ENCODE measurements at regions not wholly inside any gene's neighbourhood (a gene's known extent, or its start where the extent isn't known, plus 50 kb on each side); places are given as distances from the start of the nearest gene placed in this dataset.
"Not testable (repeated sequence)": the region's sequence is repeated elsewhere in the genome, so short reads cannot be mapped to it uniquely, and the experiment has no call there.

DNA sequence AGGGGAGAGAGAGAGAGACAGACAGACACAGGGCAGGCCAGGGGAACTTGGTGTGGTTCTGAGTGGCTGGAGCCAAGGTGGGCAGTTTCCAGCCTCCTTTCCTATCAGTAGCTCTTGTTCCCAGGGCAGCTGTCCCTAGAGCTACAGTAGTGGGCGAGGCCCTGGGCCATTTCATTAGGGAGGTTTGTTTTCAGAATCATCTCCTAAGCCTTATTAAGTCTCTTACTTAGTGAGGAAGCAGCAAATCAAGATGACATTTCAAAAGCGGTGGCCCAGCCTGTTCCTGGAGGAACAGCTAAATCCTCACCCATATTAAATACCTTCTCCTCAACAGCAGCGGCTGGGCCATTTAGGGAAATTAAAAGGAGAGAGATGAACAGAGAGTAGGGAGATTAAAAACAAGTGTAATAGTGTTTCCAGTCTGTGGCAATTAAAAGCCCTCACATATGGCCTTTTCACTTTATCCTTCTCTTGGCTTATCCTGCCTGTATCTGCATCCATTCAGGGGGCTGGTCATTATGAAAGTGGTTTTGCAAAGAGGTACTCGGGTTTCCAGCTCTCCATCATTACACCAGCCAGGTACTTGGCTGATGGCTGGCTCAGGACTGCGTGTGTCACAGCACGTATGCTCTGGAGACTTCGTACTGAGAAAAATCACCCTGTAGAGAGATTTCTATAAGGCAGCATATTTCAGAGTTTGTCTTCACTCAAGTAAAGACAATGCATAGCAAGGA, 91.9 kb upstream of the PRR23C start:
- no peak for DNase-seq

DNA sequence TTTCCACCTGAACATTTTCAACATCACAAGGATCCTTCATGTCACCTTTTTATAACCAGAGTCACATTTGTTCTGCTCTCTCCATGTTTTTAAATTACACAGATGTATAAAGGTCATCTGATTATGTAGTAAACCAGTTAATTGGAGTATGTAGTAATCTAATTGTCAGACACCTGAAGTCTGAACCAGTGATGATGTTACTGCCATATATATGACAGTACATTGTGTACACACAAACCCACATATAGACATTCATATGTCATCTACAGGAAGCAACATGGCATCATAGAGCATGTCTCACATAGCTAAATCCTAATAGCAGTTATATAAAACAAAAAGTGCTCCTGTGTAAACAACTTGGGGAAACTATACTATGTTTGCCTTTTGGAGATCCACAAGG, 95.9 kb upstream of the PRR23C start:
- DNase-seq: no peak

DNA sequence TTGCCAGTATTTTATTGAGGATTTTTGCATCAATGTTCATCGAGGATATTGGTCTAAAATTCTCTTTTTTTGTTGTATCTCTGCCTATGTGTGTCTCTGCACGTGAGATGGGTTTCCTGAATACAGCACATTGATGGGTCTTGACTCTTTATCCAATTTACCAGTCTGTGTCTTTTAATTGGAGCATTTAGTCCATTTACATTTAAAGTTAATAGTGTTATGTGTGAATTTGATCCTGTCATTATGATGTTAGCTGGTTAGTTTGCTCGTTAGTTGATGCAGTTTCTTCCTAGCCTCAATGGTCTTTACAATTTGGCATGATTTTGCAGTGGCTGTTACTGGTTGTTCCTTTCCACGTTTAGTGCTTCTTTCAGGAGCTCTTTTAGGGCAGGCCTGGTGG, 101.3 kb upstream of the PRR23C start:
- DNase-seq: not testable (repeated sequence)

DNA sequence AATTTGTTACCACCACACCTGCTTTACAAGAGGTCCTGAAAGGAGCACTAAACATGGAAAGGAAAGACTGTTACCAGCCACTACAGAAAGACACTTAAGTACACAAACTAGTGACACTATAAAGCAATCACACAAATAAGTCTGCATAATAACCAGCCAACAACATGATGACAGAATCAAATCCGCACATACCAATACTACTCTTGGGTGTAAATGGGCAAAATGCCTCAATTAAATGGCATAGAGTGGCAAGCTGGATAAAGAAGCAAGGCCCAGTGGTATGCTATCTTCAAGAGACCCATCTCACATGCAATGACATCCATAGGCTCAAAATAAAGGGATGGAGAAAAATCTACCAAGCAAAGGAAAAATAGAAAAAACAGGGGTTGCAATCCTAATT, 106.8 kb upstream of the PRR23C start:
- no peak for DNase-seq

DNA sequence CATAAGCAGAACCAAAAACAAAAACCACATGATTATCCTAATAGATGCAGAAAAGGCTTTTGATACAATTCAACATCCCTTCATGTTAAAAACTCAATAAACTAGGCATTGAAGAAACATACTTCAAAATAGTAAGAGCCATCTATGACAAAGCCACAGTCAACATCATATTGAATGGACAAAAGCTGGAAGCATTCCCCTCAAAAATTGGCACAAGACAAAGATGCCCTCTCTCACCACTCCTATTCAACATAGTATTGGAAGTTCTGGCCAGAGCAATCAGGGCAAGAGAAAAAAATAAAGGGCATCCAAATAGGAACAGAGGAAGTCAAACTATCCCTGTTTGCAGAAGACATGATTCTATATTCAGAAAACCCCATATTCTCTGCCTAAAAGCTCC, 108.7 kb upstream of the PRR23C start:
- not testable (repeated sequence) for DNase-seq

DNA sequence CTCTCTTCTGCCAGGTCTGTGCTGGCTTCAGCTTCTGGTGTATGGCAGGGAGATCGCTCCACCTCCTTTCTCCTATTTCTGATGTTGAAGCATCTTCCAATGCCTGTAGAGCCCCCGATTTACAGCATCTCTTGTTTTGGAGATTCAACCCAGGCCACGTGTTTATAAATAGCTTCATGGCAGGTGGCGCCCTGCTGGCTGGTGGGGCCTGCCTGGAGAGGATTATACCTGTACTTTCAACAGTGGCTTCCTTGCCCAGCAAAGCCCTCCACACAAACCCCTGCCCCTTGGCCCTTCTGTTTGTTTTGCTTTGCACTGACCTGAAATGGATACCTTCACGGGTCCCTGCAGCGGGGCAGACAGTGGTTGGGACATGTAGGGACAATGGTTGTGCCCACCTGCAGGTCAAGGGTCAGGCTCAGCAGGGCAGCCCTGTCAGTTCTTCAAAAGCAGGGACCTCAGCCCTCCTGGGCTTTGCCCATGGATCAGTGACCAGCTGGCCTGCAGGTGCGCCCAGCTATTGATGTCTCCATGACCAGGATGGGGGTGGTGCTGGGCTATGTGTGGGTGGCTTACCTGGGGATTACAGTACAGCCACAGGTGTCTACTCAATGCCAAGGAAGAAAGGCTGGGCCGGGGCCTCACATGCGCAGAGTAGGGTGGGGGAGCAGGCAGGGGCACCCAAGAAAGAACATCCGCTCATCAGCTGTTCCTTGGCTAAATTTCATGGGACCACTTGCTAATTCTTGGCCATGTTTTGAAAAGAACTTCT, 112.7 kb upstream of the PRR23C start:
- DNase-seq: no peak

DNA sequence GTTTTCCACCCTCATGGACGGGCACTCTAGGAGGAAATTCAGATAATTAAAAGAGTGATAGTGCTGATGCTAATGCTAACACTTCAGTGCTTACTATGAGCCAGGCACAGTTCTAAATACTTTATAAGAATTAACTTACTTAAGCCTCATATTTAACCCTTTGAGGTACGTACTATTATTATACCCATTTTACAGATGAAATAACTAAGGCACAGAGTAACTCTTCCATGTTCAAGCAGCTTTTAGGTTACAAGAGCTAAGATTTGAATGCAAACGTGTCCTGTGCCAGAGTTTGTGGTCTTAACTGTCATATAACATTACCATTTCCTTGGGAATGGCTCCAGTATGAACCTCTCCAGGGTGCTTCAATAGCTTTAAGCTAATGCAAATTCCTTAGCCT, 114.7 kb upstream of the PRR23C start:
- no peak for DNase-seq

DNA sequence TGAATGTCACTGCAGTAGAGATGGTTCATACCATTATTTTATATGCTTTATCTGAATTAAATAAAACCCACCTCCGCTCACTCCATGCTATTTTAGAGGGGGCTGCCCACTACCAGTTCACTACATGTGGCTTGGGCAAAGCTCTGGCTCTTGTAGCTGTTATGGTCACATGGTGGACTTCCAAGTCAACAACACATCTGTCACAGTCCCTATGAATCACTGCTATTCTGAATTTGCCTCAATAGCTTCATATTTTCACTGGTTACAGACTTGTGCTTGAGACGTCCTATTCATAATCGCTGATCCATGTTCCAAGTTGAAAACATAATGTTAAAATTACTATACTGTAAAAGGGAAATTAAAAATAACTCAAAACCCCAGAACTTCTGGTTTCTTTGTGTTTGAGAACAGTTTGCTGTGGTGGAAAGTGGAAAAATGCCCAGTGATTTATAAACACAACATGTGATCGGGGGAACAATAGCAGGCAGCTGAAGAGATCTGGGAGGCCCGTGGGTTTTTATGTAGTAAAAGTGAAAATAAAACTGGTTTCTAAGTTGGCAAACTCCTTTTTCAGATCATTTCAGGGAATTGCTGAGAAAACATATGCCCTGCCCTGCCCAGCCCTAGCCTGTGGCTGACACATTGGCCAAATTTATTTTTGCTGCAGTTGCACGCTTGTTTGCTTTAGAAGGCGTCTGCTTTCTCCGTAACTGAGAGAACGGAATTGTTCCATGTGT, 128.8 kb upstream of the PRR23C start:
- no peak for DNase-seq

DNA sequence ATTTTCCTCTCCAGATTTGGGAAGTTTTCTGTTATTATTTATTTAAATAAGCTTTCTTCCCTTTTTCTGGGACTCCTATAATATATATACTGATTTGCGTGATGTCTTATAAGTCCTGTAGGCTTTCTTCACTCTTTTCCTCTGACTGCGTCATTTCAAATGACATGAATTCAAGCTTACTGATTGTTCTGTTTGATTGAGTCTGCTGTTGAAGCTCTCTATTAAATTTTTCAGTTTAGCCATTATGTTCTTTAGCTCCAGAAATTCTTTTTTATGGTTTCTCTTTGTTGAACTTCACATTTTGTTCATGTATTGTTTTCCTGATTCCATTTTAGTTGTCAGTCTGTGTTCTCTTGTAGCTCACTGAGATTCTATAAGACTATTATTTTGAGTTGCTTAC, 135.8 kb upstream of the PRR23C start:
- DNase-seq: no peak

DNA sequence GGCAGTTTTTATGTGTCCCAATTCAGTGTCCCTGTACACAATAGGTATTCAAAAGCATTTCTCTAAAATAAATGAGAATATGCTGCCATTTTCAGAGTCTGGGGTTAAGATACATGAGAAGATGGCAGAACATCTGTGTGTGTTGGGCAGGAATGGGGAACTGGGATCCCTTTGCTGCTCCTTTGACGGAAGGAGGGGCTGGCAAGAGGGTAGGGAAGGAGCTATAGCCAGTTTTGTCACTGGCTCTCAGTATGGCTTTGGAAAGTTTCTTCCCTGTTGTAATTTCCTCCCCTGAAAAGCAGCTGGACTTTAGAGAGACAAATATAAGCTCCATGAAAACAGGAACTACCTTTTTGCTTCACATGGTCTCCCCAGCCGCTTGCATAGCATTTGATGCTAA, 137.5 kb upstream of the PRR23C start:
- no peak for DNase-seq

DNA sequence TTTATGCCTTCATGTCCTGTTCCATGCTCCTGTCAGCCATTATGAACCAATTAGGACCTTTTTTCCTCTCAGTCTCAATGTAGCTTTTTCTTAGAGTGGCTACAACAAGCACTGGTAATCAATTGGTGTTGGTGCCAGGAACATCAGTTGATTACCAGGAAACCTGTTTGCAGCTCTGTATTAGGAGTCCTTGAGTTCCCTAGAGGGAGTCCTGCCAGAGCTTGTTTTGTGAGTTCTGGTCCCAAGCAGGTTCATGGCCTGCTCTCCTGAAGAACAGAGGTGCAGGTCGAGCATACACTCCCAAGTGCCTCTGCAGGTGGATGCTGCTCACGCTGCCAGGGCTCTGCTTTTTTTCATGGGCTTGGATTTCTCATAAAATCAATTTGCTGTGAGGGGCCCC, 137.9 kb upstream of the PRR23C start:
- DNase-seq: no peak

DNA sequence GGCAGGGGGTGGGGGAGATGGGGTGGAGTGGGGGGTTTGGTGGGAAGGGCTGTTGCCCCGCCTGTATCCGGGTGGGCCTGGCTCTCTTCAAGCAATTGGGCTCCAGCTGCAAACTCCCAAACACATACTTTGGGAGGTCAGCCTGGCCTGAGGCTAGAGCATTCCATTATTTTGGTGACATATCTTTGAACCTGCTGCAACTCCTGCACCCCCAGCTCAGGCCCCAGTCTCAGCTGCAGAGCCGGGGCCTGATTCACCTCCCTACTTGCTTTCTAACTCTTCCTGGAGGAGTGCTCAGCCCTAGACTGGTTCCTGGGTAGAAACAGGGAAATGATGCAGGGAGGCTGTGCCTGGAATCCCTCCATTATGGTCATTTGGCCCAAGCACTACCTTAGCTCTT, 140.8 kb upstream of the PRR23C start:
- no peak for DNase-seq

DNA sequence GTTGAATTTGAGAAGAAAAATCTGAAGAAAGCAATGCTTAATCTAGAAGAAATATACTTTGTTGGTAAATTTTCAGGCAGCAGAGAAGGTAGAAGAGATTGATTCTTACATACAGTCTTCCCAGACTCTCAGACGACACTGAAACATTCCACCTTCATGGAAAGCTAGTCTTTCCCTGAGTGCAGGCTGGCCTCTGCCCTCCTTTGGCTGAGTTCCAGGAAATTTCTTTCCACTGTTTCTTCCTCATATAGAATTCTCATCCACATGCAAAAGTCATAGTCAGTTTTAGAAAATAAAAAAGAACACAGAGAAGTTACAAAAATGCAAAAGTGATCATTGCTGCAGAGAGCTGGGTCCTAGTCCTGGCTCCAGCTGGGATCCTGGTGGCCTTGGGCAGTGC, 142.5 kb upstream of the PRR23C start:
- DNase-seq: no peak

DNA sequence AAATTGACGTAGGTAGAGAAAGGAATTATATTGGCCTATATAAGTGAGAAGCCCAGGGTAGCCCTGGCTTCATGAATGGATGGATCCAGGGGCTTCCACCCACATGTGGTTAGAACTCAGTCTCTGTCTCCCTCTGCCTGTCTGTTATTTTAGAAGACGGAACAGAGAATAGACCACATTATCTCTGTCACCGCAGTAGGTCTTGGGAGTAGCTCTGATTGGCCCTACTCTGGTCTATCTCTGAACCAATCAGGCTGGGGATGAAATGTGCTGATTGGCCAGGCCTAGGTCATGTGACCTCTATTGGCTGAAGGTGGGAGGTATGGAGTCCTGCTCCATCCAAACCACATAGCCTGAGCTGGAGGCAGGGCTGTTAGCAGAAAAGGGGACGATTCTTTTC, 143.0 kb upstream of the PRR23C start:
- DNase-seq: no peak

DNA sequence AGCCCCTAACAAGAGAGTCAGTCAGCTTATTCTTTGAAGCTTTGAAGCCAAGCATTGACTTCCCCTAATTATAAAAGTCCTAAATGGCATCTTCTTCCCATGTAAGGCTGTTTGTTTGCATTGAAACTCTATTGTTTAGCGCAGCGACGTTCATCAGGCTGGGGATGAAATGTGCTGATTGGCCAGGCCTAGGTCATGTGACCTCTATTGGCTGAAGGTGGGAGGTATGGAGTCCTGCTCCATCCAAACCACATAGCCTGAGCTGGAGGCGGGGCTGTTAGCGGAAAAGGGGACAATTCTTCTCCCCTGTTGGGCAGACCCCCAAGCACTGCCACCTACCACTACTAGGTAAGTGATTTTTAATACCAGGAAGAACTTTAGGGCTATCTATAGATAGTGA, 145.3 kb upstream of the PRR23C start:
- no peak for DNase-seq

DNA sequence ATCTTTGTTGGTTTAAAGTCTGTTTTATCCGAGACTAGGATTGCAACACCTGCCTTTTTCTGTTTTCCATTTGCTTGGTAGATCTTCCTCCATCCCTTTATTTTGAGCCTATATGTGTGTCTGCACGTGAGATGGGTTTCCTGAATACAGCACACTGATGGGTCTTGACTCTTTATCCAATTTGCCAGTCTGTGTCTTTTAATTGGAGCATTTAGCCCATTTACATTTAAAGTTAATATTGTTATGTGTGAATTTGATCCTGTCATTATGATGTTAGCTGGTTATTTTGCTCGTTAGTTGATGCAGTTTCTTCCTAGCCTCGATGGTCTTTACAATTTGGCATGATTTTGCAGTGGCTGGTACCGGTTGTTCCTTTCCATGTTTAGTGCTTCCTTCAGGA, 149.4 kb upstream of the MRPS22 start:
- DNase-seq: not testable (repeated sequence)

DNA sequence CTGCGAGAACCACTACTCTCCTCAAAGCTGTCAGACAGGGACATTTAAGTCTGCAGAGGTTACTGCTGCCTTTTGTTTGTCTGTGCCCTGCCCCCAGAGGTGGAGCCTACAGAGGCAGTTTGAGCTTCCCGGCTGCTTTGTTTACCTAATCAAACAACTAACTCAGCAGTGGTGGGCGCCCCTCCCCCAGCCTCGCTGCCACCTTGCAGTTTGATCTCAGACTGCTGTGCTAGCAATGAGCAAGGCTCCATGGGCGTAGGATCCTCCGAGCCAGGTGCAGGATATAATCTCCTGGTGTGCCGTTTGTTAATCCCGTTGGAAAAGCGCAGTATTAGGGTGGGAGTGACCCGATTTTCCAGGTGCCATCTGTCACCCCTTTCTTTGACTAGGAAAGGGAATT, 147.7 kb upstream of the MRPS22 start:
- DNase-seq: not testable (repeated sequence)

DNA sequence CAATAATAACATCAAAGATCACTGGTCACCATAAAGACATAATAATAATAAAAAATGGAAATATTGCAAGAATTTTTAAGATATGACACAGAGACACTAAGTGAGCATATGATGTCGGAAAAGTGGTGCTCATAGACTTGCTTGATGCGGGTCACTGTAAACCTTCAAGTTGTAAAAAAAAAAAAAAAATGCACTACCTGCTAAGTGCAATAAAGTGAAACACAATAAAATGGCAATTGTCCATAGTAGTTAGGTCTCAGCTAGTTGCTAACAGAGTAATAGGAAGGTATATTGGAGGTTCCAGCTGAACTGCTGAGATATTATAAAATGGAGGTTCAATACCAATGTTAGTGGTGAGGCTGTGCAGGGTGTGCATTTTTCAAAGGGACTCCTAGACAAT, 146.6 kb upstream of the MRPS22 start:
- no peak for DNase-seq

DNA sequence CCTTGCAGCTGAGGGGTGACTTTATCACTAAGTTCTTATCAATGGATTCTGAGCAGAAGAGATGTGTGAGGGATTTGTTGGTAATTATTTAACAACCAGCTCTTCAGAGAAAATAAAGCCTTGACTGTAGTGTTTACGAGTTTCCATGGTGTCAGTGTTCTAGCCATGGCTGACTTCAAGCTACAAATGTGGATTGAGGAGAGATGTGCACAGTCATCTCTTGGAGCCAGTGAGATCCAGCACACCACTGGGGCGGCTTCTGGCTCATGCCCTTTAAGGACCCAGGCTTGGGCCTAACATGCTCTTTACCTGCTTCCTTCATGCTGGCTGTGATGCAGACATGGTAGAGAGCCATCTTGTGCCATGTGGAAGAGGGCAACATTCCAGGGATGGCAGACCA, 145.6 kb upstream of the MRPS22 start:
- no peak for DNase-seq

DNA sequence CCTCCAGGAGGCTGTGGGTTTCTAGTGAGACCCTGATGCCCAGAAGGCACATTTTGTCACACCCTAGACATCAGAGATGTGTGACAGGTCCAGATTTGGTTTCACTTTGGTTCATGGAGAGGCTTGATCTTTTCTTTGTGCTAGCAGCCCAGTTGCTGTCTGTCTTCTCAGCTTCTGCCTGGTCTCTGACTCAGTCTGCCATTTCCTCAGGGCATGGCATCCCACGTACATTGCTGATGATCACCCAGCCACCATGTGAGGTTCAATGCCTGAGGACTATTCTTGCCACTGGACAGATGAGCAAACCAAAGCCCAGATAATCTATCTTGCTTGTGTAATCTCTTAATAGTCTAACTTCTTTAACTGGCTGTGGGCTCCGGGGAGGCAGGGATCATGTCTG, 144.9 kb upstream of the MRPS22 start:
- no peak for DNase-seq

DNA sequence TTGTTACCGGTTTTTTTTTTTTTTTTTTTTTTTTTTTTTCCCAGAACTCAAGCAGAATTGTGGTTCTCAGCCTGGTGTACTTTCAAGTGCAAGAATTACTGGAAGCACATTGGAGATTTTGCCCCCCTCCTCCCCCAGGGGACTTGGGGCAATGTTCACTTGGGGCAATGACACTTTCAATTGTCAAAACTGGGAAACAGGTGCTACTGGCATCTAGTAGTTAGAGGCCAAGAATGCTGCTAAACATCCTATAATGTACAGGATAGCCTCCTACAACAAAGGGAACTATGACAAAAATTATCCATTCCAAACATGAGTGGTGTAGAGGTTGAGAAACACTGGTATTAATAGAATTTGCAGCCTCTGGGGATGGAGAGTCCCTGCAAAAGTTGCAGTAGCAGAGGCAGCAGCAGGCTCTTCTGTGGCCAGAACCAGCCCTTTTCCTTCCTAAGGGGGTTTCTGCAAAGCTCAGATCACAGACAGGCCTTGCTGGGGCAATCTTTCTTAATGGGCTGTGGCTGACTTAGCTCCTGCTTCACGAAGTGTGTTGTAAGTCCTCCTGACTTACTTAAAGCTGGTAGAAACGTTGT, 144.3 kb upstream of the MRPS22 start:
- no peak for DNase-seq

DNA sequence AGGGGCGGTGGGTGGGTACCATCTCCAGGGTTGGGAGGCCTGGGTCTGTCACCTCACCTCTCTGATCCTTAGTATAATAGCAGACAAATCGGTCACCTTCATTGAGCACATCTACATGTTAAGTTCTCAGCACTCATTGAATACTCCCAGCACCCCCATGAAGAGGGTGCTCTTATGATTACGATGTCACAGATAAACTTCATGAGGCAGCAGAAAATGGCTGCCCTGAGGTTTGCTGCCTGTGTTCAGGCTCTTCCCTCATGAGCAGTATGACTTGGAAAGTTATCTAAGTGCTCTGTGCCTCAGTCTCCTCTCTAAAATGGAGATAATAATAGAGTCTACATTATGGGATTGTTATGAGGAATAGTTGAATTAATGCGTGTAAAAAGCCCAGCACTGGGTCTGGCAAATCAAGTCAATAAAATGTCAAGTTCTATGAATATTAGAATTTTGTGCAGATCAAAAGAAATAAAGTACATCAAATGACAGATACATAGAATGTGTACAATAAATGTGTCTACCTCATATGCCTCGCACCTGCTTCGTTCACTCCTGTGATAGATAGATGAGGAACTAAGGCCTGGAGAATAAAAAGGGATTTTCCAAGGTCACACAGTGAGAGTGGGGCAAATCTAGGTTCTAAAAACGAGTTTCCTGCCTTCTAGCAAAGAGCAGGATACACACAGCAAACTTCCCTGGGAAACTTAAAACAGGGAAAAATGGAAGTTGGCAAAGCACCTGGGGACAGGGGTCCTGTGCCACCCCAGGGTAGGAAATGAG, 142.2 kb upstream of the MRPS22 start:
- no peak for DNase-seq
